Fibroblast of lung (primary cell): ENCODE measurements at regions not wholly inside any gene's neighbourhood (a gene's known extent, or its start where the extent isn't known, plus 50 kb on each side); places are given as distances from the start of the nearest gene placed in this dataset.

Source experiments
- EZH2 ChIP-seq: IDR thresholded peaks from 2 replicates; pipeline ENCODE4 v1.5.1; 2012; ENCODE audit warnings: low read length, control low read depth, mild to moderate bottlenecking; ENCODE audit errors: missing control alignments
- TF ChIP-seq, protein P1 (sequence below), 2 donors: IDR thresholded peaks in 1 of 2; conservative IDR thresholded peaks in 1 of 2; 1 replicate in 1 of 2; 2 replicates in 1 of 2; pipeline ENCODE4 v1.5.1; 2011 to 2012; ENCODE audit warnings: low read length in 2 of 2, control low read depth in 1 of 2, inconsistent platforms in 1 of 2, low read depth in 1 of 2, mild to moderate bottlenecking in 1 of 2

DNA sequence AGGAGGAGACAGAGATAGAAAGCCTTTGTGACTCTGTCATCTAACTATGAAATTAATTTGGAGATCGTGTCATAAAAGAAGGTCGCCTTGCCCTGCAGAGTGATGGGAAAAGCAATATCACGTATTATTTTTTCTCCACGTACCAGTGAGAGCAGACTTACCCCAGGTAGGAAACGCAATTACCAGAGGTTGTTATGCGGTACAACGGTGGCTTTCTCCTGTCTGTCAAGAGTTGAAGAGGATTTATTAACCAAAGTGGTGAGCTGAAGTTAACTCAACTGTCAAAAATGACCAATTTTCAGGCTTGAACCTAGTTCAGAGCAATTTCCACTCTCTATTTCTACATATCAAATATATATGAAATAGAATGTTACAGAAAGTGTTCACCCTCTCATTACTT is 282.6 kb upstream of the PFKP start:
- no peak for TF ChIP-seq EZH2
- TF ChIP-seq, protein P1, sequence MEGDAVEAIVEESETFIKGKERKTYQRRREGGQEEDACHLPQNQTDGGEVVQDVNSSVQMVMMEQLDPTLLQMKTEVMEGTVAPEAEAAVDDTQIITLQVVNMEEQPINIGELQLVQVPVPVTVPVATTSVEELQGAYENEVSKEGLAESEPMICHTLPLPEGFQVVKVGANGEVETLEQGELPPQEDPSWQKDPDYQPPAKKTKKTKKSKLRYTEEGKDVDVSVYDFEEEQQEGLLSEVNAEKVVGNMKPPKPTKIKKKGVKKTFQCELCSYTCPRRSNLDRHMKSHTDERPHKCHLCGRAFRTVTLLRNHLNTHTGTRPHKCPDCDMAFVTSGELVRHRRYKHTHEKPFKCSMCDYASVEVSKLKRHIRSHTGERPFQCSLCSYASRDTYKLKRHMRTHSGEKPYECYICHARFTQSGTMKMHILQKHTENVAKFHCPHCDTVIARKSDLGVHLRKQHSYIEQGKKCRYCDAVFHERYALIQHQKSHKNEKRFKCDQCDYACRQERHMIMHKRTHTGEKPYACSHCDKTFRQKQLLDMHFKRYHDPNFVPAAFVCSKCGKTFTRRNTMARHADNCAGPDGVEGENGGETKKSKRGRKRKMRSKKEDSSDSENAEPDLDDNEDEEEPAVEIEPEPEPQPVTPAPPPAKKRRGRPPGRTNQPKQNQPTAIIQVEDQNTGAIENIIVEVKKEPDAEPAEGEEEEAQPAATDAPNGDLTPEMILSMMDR (conservative IDR thresholded peaks at IDR 0.05 in 1 of 2, IDR thresholded peaks at IDR 0.05 in 1 of 2; ENCODE audit: low read depth in 1 of 2, low read length in 2 of 2), result no peak
